ENCODE measurements at regions not wholly inside any gene's neighbourhood (a gene's known extent, or its start where the extent isn't known, plus 50 kb on each side); places are given as distances from the start of the nearest gene placed in this dataset.

GRCh38 chr15:57885435-57885834 lies 178.9 kb downstream of the POLR2M start (continued):
- TF ChIP-seq CBX8 (IDR thresholded peaks at IDR 0.05; ENCODE audit: borderline replicate concordance, low read depth, low read length) (no peak), GABPA (IDR thresholded peaks at IDR 0.05; ENCODE audit: borderline replicate concordance, insufficient read depth, low read length) (no peak), RNF2 (IDR thresholded peaks at IDR 0.05; ENCODE audit: borderline replicate concordance, low read depth, low read length, missing control alignments, poor library complexity, severe bottlenecking) (no peak), USF2 (IDR thresholded peaks at IDR 0.05; ENCODE audit: low read length) (no peak), TBP (IDR thresholded peaks at IDR 0.05; ENCODE audit: low read depth, low read length) (no peak)

Measured in H1 (cell line).